Activated CD4-positive, alpha-beta T cell treated with anti-CD3 and anti-CD28 coated beads, Interleukin-2, amount 50 U/mL, for 24 hours (primary cell): ENCODE measurements at regions not wholly inside any gene's neighbourhood (a gene's known extent, or its start where the extent isn't known, plus 50 kb on each side); places are given as distances from the start of the nearest gene placed in this dataset.

ENCODE experiments used
- DNase-seq, 2 donors: peaks; one replicate each; pipeline ENCODE4 v3.0.0-alpha.2; 2020; ENCODE audit warnings: low read depth in 1 of 2, low spot score in 1 of 2

DNA sequence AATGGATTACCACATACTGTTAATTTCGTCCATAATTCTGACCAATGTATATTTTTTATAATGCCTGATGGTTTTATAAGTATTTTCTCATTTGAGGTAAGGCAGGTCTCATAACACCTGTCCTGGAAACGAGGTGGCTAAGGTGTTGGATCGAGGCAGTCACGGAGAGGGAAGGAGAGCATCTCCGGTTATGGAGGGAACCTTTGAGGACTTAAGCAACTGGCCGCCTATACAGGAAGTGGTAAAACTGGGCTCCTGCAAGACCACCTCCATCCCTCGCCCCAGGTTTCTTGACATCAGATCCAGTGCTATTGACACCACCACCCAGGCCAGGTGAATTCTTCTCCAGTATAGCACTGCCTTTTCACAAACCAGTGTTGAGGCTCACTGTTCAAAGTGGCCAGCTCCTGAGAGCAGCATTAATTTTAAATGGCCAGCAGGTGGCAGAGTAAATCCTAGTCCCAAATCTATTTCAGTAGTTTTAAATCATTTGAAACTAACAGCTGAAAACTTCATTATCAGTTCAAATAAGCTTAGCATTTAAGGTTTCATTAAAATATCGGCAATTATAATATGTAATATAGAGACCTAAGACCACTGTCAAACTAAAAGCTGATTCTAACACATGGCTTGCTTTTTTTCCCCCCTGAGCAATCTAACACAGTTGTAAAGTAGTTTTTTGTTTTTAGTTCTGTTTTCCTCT, 100.8 kb downstream of the PPM1A start:
- DNase-seq = peak in 1 of 2 donors; percentile 13

DNA sequence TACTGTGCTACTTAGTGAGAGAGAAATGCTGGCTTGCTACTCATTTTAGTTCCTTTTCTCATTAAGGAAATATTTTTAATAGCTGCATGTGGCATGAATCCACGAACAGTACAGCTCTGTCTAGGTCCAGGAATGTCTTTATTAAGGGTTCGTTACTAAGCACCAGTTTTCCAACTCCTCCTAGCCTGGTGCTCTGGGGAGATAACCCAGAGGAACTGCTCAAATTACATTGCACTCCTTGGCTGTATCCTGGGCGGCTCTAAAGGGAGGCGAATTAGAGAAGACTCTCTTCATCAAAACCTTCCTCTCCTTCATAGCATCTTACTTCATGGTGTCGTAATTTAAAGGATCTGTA, 101.3 kb downstream of the PPM1A start:
- DNase-seq = no peak

DNA sequence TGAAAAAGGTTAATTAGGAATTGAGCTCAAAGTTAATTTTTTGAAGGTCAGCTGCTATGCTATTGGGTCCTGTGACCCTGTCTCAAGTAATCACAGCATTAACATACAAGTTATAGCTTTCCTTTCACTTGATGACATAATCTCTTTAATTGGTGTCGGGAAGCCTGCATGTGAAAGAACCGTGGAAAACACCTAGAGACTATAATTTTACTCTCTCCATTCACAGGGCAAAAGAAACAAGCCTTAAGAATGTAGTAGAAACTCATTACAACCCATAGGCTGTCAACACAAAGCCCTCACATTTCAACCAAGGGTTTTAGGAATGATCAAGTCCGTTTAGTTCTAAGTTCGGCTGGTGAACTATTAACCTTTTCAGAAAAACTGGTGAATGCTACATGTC, 104.4 kb downstream of the PPM1A start:
- DNase-seq = no peak

DNA sequence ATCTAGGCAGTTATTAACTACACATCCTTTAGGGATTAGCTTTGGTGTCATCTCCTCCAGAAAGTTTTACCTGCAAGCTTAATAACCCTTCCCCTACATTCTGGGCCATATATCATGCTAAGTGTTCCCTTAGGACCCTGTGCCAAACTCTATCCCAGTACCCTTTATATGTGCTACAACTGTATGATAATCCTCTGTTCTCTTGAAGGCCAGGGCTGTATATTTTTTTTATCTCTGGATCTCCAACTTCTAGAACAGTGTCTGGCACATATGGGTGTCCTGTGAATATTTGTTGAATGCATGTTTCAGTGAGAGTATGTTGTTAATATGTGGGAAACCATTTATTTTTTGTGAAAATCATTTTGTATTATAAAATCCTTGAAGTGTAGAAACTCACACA, 106.7 kb downstream of the PPM1A start:
- no peak for DNase-seq

DNA sequence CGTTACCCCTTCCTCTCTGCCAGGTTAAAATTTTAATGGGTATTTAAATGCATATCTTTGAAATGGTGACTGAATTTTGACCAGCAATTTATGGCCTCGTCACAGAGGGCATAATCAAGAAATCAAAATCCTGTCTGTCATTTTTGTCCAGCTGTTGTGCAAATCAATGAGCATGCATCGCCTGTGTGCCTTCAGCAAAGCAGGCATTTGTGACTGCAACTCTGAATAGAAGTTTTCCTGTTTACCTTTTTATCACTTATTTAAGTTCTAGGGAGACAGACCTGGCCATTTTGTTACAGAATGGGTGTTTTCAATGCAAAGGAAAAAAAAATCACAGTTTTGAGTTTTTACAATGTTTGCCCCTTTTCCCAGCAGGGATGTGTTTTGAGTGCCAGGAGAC, 107.4 kb downstream of the PPM1A start:
- DNase-seq = no peak

DNA sequence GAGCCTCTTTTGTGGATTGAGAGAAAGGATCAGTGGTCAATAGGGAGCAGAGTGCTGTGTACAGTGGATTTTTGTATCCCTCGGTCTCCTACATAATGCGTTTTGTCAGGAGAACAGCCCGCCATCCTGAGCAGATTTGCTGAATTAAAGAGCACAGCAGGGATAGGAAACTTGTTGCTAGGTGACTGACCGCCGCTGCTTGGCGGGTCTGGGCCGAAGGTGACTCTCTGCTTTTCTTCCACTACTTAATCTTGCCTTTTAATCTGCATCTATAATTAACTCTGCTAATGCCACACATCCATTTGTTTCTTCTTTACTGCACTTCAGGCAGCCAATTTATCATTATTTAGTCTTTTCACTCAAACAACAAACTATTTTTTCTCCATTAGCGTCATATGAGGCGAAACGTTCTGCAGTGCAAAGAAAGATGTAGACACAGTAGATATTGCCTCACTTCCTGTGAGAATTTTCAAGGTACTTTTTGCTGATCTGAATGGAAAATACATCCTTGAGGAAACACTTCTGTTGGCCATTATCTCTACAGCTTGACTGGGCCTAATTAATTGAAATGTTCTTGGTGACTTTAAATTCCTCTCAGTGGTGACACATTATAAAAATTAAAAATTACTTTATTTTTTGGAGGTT, 108.0 kb downstream of the PPM1A start:
- DNase-seq = no peak

DNA sequence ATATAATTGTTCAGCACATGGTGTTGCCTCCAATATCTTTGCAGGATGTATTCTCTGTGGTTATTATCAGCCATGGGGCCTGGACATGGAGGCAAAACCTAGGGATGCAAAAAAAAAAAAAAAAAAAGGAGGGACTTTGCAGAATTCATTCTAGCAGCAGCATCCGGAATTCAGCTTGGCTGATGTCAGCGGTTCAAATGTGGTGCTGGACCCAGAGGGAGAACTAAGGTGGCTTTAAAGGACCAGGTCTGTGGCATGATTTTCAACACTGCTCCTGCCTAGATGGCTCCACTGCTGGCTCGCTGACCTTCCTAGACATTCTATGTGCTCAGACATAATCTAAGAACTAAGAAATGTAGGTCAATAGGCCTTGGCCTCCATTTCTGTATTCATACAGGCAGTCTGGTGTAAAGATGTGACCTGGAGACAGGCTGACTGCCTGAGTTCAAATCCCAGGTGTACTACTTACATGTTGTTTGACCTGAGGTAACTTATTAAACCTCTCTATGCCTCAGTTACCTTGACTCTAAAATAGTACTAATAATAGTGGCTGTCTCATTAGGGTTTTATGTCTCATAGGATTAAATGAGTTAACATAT, 108.6 kb downstream of the PPM1A start:
- DNase-seq = no peak

DNA sequence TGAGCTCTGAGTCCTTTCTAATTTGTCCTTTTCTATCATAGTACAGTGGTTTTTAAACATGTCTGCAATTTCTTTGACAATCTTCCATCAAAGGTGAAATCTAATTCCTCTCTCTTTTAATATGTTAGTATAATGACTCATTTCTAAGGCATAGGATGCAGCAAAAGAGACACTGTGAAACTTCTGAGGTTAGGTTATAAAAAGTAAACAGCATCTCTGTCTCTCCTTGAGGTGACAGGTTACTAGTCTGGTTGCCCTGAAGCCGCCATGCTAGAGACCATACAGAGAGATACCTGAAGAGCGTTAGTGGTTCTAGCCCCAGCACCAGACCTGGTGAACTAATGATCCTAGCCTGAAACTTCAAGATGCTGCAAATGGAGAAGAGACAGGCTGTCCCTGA, 114.3 kb downstream of the PPM1A start:
- DNase-seq = no peak

DNA sequence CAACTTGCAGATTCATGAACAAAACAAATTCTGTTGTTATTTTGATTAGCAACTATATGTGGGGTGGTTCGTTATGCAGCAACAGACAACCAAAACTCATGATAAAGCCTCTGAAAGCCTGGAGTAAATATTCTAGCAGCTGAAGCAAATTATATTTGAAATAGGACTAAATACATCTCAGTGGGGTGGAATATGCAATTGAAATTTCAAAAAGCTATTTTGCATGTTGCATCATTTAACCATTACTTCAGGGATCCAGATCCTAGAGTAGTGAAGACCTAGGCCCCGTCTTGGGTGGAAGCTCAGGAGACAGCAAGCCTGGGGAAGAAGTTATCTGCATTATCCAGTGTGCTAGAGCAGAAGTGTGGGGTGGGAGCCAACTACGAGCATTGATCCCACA, 114.7 kb downstream of the PPM1A start:
- no peak for DNase-seq

DNA sequence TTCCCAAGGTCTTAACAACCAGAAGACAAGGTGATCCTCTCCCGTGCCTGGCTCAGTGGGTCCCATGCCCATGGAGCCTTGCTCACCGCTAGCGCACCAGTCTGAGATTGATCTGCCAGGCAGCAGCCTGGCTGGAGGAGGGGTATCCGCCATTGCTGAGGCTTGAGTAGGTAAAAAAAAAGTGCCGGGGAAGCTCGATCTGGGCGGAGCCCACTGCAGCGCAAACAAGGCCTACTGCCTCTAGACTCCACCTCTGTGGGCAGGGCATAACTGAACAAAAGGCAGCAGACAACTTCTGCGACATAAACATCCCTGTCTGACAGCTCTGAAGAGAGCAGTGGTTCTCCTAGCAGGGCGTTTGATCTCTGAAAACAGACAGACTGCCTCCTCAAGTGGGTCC, 104.0 kb downstream of the C14orf39 start:
- no peak for DNase-seq
